NCI-H748 (cell line): ENCODE measurements at regions not wholly inside any gene's neighbourhood (a gene's known extent, or its start where the extent isn't known, plus 50 kb on each side); places are given as distances from the start of the nearest gene placed in this dataset.
A peak's percentile ranks its signal among the peaks of the same experiment; 100 is the strongest.
"Not testable (repeated sequence)": the region's sequence is repeated elsewhere in the genome, so short reads cannot be mapped to it uniquely, and the experiment has no call there.

Experiments used
- DNase-seq: peaks from one replicate; lab custom pipeline; 2025; ENCODE audit not compliant: unreplicated experiment; lab: John Stamatoyannopoulos, UW

DNA sequence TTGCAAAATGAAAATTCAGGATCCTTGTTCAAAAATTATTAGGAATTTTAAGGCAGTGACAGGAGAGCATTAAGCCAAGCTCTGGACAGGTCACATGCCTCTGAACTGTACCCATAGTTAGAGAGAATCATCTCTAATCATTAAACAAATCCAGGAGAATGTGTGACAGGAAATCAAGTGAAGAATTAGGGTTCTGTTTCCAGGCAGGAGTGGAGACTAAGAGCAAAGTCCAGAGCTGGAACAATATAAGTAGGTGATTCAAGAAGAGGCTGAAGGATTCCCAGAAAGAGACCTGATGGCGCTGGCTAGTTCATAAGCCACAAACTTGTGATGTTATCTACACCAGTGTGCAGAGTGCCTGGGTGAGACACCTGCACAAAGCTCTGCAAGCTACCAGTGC is 104.6 kb upstream of the PRKG2 start:
- no peak for DNase-seq

DNA sequence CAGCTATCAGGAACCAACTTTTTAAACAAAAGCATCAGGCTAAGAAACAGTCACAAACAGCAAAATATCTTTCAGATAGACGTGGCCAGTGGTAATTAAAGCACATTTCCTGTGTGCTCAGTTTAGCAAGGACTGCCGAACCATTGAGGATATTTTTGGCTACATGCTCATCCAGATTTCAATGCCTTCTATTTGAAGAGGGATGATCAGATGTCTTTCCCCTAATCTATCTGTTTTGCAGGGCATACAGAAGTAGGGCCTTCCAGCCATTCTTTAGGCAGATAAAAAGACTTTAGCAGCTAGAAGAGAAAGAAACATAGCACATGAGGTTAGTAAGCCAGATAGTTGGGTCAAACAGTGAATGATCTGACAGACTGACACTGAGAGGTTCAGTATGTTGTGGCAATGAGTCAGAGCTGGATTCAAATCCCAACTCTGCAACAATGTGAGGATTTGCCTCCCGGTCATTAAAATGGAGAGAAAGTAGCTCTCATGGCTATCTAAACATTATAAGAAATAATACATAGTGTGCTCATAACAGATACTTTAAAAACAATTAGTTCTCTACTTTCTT is 100.0 kb upstream of the PRKG2 start:
- no peak for DNase-seq

DNA sequence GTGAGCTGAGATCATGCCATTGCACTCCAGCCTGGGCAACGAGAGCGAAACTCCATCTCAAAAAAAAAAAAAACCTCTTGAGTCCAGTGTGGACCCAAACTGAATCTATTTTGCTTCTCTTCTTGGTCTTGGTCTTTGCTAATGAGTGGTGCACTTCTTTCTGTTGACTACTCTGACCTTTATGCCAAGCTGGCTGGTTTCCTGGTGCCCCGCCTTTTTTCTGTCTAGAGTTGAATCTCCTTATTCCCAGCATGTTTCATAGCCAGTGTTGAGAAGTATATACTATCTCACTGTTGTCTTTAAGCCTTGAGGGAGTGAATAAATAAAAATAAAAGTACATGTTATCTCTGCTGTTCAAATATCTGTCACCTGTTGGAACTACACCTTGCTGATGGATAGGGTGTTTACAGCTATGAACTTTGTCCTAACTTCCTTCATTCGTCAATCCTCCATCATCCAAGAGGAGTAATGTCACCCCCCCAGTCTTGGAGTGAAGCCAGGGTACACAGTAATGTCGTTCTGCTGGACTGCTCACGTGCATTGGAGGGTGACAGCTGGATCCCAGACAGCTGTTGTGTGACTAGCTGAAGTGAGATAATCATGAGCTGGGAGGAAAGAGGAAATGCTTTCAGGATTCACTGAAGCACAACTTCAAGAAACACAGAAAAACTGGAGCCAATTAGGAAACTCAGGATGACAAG is 99.3 kb upstream of the PRKG2 start:
- peak; percentile 43 for DNase-seq

DNA sequence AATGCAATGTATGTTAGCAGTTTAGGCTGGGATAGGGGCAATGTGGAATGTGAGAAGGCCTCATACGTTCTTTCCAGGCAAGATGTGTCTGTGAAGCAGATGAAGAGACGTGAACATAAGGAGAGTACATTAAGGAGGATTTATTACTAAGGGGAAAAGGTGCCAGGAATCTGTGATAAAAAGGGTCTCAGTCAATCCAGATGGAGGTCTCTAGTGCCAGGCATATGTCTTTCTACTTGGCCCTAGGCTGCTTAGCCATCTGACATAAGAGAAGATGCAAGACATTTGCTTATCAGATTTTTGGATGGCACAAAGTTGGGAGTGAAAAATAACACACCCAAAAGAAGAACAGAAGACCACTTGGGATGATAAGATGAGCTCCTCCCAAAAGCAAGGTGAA is 93.0 kb upstream of the PRKG2 start:
- DNase-seq = no peak

DNA sequence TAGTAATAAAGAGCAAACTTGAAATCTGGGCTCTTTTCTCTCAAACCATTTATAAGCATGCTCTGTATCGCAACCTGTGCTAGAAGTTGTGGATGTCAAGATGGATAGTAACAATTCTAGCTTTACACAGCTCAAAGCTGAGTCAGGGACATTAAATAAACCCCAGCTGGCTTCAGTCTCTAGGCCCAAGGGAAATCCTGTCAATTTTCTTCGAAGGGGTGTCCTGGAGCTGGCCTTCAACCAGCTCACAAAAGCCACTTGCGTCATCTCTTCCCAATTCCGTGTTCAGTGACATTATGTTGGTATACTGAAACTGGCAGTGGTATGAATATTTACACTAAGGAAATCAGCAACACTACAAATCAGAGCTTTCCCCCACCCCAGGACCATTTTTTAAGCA is 89.8 kb upstream of the PRKG2 start:
- DNase-seq = no peak

DNA sequence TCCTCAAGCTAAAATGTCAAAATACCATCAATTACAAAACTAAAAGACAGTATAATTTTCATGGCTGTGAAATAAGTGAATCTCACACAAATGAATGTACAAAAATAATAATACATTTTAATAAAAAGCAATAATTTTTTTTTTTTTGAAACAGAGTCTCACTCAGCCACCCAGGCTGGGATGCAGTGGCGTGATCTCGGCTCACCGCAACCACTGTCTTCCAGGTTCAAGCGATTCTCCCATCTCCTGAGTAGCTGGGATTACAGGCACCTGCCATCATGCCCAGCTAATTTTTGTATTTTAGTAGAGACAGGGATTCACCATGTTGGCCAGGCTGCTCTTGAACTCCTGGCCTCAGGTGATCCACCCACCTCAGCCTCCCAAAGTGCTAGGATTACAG is 85.3 kb upstream of the PRKG2 start:
- not testable (repeated sequence) for DNase-seq

DNA sequence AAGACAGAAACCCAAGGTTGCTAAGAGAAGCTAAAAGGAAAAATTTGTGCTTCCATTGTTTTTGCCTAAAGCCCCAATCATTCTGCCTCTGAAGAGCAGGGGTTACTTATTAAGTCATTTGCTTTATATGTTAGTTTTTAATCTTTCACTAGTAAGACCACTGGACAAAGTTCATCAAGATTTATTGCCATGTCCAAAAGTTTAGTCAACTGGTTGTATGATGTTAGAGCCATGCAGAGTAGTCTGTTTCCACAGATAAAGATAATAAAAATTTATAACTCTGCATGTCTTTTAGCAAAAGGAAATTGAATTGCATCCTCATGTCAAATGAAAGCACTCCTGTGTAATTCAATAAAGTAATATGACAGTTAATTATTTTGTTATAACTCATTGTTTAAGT is 75.8 kb upstream of the PRKG2 start:
- DNase-seq = no peak

DNA sequence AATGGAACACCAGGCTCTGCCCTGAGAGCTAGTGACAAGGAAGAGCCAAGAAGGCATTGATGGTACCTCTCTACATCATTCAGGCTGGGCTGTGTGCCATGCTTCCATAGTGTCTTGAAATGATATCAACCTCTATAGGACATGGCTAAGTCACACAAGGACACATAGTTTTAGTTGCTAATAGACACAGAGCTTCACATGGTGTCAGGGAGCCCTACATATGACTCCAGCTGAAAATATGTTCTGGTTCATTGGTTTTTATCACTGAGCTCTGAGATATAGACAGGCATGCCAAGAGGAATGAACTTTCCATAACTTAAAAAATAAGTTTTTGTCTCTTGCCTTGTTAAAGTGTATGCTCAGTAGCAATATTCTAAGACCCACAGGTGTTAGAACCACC is 72.1 kb upstream of the PRKG2 start:
- no peak for DNase-seq

DNA sequence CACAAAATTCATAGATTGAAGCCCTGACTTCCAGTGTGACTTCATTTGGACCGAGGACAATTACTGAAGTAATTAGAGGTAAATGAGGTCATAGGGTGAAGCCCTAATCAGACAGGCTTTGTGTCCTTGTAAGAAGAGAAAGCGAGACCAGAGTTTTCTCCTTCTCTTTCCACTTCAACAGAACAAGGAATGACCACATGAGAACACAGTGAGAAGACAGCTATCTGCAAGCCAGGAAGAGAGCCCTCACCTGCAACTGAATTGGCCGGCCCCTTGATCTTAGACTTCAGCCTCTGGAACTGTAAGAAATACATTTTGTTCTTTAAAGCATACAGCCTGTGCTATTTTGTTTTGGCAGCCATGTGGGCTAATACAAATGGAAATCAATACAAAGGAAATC is 67.1 kb upstream of the PRKG2 start:
- no peak for DNase-seq

DNA sequence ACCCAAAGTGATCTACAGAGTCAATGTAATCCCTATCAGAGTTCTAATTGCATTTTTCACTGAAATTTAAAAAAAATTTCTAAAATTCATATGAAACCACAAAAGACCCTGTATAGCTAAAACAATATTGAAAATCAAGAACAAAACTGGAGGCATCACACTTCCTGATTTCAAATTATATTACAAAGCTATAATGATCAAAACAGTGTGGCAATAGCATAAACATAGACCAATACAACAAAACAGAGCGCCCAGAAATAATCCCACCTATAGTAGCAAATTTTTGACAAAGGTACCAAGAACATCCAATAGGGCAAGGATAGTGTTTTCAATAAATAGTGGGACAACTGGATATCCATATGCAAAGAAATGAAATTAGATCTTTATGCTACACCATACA is 59.4 kb upstream of the PRKG2 start:
- no peak for DNase-seq

DNA sequence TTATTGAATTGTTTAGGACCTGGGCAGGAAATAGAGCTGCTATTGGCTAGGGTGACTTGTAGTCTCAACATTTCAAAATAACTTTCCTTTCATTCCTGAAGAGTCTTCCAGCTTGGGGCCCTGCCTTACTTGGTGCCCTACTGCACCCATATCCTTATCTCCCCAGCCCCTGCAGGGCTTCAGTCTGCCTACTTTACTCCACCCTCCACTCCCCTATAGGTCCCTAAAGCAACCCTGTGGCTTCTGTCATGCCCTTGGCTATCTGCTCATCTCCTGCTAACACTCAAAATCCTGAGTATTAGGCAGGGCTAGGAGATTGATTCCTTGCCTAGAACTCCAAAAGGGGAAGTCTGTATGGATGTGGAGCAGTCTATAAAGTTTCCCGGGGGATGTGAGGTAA is 57.6 kb upstream of the PRKG2 start:
- DNase-seq = no peak
